ENCODE measurements at regions not wholly inside any gene's neighbourhood (a gene's known extent, or its start where the extent isn't known, plus 50 kb on each side); places are given as distances from the start of the nearest gene placed in this dataset.

DNA sequence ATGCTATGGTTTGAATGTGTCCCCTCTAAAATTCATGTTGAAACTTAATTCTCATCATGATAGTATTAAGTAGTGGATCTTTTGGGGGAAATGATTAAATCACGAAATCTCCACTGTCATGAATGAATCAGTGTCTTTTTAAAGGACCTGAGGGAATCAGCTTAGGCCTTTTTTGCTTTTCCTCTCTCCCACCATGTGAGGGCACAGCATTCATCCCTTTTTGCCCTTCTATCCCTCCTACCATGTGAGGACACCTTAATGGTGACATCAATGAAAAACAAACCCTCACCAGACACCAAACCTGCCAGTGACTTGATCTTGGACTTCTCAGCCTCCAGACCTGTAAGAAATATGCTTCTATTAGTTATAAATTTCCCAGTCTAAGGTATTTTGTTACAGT, 247.1 kb upstream of the UBE2E3 start:
- no peak for DNase-seq

DNA sequence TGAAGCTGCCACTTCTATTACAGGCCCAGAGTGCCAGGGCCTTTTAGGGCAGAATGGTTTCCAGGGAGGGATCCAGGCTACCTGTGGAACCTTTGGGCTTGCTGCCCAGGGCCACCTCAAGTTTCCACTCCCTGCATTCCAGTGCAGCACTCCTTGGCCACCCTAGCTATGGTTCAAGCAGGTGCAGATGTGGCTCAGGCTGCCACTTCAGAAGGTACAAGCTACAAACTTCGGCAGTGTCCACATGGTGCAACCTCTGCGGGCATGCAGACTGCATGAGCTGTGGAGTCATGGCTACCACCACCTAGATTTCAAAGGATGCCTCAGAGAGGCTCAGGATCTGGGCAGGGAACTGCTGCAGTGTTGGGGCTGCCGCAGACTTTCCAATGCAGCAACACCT, 248.1 kb upstream of the UBE2E3 start:
- no peak for DNase-seq

DNA sequence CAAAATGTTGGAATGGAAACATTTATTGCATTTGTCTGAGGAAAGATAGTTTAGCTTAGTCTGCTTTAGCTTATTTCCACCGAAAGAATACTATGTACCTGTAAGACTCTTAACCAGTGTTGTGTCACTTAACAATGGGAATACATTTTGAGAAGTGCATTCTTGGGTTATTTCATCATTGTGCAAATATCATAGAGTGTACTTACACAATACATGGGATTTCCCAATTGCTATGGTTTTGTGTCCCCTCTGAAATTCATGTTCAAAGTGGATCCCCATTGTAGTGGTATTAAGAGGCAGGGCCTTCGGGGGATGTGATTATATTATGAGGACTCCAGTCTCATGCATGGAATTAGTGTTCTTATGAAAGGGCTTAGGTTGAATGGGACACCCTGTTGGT, 249.4 kb upstream of the UBE2E3 start:
- no peak for DNase-seq

DNA sequence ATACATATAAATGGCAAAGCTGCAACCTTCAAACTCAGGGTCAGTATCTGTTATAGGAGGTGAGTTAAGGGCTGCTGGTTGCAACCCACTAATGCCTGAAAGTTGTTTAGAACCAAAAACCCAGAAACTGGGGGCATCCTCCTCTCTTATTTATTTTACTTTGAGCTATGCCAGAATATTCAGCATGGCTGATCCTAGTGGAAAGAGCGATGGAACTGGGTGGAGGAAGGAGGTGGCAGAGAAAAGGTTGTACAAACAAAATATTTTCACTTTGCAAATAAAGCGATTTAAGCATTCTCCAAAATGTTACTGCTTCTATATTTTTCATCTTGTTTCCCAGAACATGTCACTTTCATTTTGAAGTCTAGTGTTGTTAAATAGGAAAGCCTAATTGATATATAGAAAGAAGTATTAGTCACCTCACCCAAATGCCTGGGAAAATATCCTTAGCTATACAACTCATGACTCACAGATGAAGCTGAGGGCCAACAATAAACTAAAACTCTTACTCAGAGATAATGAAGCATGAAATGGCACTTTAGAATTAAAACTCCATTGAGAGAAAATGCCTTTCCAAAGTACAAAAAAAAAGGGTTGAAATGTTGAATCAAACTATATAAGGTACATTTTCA, 251.4 kb upstream of the UBE2E3 start:
- DNase-seq, result peak; percentile 58

DNA sequence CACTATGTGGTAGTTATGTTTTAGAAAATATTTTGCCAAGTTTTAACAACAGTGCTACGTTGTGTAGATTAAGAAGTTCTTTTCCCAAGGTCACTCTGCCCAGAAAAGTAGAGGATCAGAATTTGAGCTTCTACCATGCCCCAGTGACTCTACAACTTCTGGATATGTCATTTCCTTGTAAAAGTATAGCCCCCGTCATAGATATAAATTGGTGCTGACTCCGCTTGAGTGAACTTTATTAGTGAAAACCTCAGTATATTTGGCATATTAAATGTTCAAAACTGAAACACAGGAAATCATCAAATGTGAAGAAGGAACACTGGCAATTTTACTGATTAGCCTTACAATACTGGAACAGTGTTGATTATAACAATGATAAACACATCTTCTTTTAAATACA, 256.7 kb upstream of the UBE2E3 start:
- no peak for DNase-seq

DNA sequence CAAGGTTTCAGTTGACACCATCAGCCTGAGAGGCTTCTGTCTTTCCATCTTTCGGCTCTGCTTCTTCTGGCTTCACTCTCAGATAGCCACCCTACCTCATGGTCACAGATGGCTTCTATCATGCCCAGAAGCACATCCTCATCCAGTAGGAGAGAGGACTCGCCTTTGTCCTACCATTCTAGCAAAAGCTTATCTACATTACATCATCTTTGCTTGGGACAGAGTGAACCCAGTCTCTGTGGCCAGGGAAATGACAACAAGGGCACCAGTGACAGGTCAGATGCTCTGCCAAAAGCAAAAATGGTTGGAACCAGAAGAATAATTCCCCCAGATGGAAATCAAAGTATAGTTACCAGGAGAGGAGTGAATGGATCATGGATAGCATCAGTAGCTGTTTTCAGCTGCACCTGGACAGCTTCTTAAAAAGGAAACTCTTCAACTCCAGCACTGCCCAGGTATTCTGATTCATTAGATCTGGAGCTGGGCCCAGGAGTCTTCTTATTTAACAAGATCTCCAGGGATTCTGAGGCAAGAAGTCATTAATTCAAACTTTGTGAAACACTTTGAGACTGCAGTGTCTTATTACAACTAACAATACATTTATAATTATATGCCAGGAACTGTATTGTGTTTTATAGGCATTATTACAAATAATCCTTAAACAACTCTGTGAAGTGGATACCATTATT, 257.7 kb upstream of the UBE2E3 start:
- DNase-seq, result peak; percentile 50

DNA sequence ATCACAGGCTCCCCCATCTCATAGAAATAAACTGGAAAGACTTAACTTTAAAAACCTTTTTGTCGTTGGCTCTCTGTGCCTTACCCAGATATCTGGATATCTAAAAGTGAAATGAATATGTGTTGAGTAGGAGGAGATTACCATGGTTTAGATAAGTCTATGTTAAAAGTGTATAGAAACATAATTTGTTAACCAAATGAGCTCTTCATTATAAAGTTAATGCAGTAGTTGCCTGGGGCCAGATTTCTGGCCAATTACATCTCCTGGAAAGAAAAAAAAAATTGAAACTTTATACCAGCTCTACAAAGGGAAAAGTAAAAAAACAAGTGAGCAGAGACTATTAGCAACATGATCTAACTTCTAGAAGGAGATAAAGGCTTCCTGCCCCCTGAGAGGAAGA, 259.6 kb upstream of the UBE2E3 start:
- DNase-seq, result no peak

DNA sequence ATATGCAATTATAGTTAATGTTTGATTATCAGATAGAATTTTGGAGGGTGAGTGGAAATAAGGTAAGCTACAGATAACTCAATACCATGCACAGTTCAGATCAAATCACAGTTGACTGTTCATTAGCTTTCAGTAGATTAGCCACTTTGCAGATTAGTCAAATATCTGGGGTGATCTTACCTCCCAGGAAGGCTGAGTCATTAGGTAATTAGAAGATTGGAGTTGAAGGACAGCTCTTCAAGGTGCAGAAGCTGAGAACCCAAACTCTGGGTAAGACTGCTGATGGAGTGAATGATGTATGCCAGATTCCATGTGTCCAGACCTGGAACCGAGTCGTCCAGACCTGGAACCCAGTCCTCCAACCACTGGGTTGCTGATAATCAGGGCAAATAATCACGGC, 262.8 kb upstream of the UBE2E3 start:
- DNase-seq, result no peak

DNA sequence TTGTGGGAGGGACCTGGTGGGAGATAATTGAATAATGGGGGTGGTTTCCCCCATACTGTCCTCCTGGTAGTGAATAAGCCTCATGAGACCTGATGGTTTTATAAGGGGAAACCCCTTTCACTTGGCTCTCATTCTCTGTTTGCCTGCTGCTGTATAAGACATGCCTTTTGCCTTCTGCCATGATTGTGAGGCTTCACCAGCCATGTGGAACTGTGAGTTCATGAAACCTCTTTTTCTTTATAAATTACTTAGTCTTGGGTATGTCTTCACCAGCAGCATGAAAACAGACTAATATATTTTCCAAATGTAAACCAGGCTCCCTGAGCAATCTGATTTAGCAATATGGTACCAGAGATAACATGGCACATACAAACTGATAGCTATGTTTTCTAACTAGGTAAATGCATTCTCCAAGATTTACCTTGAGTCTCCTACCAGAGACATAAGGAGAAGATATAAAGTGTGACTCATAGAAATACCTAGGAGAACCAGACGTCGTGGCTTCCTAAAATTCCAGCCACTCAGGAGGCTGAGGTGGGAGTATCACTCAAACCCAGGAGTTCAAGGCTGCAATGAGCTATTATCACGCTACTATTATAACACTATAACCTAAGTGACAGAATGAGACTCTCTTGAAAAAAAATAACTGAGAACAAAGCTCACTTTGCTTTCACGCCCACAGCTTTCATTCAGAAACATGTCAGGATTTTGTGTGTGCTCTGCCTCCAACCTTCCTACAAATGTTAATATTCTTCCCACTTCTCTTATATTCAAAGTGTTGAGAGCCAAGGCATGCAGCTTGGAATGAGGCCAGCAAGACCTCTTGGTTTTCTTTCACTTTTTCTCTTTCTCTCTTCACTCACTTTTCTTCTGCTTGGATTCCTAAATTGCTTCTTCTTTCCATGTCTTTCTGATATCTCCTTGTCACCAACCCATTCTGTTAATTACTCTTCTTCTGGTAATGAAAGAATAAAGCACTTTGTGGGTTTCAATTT, 263.9 kb upstream of the UBE2E3 start:
- no peak for DNase-seq

DNA sequence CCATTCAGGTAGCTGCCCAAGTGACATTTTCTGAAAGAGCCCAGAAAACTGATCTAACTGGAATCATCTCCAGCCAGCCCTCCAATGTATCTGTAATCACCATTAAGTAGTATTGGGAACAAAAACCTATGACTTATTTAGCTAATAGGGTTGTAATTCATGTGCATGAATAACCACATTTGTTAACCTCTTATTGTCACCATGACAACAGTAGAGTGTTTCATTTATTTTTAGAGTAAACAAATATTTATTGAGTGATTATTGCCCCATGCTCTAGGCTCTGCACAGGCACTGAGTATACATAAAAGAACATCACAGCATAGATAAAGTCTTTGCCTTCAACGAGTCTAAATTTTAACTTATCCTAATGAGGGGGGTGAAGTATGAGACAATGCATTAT, 265.4 kb upstream of the UBE2E3 start:
- no peak for DNase-seq

DNA sequence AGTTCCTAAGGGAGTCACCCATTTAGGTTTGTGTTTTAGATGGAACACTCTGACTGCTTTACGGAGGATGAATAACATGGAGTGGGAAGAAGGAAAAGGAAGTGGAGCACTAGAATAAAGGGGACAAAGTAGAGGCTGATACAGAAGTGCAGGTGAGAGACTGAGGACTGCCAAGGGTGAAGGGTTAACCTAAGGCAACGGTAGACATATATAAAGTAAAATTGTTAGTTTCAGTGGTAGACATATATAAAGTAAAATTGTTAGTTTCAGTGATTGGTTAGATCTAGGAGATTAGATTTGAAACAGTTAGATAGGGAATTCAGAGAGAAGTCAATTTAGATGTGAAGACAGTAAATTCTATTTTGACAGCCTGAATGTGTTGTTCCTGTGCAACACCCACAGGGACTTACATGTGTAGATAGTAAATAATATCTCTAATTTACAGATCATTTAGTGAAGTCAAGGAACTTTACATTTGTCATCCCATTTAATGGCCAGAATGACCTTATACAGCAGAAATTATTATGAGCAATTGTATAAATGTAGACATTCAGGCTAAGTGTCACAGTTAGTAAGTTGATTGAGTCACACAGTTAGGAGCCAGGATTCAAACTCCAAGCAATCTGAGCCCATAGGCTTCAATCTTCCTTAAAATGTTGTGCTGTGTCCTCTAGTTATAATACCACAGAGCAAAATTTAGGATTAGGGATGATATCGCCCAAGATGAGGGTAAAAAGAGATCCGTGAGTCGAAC, 270.8 kb upstream of the UBE2E3 start:
- DNase-seq, result no peak

DNA sequence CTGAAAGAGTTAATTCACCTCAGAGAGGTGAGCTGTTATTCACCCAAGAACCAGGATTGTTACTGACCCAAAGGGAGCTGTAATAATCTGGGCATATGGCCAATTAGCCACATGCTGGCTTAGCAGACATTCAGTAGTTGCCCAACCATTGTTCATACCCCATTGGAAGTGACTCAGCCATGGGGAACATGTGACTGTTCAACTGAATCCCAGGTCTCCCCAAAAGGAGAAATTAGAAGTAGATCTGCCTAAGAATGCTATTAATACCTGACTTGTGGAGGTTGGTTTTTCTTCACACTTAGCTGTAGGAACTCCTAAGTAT, 272.6 kb upstream of the UBE2E3 start:
- DNase-seq, result peak; percentile 80

DNA sequence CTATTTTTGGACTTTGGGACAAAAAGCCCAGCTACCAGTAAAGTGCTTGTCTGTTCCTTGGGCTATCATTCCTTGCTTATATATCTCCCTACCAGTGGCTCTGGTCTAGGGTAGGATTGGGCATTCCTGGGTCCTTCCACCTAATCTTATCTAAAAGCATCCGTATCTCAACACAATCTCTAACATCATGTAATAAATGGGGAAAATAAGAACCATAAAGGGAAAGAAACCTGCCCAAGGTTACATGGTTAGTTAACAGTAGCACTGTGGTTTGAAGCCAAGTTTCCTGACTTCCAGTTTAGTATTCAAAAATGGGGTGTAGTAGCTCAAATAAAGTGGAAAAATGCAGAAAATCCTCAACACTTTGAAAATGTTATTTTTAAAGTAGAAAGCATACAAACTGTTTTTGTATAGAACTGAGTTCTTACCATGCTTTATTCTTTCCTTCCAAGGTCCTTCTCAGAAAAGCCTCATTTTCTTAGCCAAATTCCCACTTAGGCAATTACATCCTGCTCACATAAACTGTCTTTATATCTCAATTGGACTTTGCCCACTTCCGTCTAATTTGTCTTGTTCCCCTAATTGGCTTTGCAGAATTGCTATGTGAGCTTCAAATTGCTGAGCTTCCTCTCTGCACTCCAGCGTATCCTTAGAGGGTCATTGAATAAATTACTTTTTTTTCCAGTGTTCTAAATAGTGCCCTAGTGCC, 273.1 kb upstream of the UBE2E3 start:
- peak; percentile 76 for DNase-seq

DNA sequence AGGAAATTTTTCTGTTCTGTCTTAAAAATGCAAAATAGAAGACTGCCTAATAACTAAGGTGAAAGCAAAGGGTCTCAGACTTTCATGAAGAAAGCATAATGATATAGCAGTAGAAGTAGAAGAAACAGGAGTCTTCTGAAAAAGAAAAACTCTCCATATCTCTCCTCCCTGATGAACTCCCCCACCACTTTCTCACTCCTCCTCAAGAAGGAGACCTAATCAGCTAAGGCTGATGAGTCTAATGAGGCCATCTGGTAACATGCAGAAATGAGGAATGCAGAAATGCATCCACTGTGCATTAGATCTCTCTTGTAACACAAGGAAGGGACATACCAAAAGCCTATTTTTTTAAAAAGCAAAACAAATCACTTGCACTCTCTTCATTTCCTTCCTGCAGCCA, 273.7 kb upstream of the UBE2E3 start:
- no peak for DNase-seq

DNA sequence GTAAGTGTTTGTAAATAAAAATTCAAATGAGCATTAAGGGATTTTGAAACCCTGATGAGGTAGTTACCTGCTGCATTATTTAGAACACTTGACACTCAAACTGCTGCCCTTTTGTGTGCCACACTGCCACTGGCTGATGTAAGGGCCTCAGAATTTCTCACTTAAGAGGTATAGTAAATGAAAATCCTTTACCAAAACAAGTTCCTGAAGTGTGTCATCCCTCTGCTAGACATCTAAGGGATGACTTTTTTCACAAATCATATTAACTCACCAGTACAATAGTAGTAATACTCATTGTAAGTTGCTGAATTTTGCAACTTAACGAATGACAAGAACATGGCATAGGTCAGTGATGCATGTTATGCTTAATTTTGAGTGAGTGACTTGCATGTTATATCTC, 274.9 kb upstream of the UBE2E3 start:
- no peak for DNase-seq

DNA sequence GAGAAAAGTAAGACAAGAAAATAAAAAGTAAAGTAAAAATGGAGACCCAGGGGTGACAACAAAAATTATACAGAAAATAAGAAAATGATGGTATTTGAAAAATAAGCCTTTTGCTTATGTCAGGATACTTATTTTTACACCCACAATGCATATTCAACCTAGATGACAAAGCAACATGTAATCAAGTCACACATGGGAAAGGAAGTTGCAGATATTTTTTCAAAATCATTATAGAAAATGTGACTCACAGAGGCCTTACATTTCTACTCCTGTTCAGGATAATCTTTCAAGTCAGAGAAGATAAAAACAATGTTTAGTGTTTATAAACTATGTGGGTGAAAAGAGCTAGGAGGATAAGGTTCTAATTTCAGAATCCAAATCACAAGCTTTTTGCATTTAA, 275.3 kb upstream of the UBE2E3 start:
- no peak for DNase-seq

DNA sequence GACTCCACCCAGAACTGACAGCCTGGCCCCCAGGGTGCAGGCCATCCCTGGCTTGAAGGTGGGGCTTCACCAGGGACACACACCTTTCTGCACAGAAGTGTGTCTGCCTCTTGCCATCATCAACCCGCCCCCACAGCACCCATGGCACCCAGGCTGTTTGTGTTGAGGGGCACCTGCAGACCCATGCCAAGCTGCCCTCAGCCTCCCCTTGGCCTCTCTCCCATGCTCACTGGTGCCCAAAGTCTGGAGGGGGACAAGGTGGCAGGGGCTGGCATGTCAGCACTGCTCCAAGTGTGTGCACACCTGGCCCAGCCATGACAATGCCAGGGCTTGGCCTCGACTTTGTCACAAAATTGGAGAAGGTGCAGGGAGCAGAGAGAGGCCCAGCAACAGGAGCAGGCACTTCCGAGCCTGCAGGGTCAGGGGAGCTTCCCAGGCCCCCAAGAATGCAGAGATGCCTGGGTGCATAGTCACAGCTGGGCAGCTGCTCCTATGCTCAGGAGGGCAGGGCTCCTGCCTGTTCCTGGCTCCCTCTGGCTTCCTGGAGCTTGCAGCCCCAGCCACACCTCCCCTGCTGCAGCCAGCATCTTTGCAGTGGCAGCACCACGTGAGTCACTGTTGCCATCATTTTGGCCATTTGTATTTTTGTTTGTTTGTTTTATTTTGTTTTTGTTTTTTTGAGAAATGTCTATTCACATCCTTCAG, 280.6 kb upstream of the UBE2E3 start:
- no peak for DNase-seq

DNA sequence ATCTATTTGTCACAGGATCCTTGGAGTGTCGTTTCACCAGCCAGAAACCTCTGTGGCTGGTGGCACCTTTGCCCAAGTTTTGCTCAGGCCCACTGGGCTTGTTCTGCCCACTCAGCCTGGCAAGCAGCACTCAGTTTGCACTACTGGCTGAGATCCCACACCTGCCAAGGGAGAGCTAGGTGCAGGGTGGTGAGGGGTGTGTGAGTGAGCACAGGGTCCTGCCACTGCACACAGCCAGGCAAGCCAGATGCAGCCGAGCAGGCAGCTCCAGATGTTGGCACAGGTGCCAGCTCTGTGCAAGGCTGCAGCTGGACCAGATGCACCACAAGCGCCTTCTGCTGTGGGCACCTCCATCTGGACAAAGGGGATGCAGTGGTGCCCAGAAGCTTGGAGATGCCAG, 281.7 kb upstream of the UBE2E3 start:
- DNase-seq, result no peak

DNA sequence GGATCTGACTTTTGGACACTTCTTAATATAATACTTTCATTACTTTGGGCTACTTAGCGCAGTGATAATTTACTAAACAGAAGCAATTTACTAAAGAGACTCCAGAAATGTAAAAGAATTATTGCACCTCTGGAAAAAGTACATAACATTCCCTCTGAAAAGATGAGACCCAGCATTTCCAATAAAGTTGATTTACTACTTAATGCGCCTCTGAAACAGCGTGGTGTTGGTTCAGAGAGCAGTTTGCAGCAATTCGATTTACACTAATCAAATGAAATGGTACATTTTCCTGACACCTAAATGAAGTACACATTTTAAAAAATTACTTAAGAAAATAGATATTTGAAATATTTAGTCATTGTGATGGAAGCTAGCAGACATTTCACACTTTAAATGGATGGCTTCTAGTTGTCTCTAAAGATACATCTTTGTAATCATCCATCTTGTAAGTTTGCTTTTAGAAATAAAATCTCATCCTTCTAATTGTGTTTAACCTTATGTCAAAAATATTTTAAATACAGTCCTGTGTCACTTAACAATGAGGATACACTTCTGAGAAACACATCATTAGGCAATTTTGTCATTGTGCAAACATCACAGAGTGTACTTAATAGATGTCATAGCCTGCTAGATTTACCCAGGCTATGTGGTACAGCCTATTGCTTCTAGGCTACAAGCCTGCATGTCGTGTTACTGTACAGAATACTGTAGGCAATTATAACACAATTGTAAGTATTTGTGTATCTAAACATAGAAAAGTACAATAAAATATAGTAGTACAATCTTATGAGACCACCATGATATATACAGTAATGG, 284.6 kb upstream of the UBE2E3 start:
- no peak for DNase-seq

DNA sequence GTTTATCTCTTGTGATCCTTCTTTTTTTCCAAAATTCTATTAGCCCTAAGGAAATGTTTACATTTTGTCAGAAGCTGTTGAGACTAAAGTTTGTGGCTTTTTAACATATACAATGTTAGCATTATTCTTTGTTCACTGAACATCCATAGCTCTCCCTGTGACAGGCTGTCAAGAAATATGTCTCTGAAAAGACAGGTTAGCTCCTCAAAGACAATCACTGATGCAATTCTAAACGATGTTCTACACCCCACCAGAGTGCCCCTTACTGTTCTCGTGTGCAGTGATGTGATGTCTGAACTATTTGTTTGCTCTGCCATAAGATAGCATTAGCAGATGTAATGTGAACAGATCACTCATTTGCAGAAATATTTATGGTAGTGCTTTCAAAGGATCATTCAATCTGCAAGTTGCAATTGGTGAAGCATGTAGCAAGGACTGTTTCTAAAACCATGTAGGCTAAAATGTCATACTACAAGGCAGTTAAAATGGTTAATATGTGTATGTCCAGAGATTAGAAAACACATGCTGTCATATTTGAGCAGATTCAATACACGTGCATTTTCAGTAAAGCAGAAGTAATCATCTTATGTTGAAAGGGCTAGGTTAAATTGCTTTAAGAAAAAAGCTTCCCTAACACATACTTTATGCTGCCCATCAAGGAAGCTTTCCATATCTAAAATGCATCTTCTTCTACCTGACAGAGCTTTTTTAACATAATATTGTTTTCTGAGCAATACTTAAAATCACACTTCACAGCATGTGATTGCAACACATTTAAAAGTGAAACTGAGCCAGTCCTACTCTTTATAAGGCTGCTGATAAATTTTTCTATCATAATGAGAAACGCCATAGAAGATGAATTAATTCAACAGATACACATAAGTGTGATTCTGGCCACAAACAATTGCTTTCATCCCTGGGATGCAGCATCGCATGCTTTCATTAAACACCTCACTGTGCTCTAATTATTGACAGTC, 285.7 kb upstream of the UBE2E3 start:
- DNase-seq, result no peak
